AG04450 (cell line): ENCODE measurements at regions not wholly inside any gene's neighbourhood (a gene's known extent, or its start where the extent isn't known, plus 50 kb on each side); places are given as distances from the start of the nearest gene placed in this dataset.

Source experiments
- CTCF ChIA-PET: fragments of 300-600, 350-600 bp; formaldehyde crosslinking; extraction: SDS; loops from one replicate; lab custom pipeline; 2022; ENCODE audit warnings: antibody characterized with exemption, inconsistent platforms; lab: Charles Lee
- POLR2A ChIA-PET: fragments of 350-600 bp; formaldehyde crosslinking; extraction: SDS; loops from one replicate; lab custom pipeline; 2021; ENCODE audit warnings: antibody characterized with exemption, inconsistent platforms; lab: Yijun Ruan, JAX
- DNase-seq: peaks from one replicate; pipeline ENCODE4 v3.0.0-alpha.2; 2011; ENCODE audit warnings: low read depth, low spot score
- H3K27ac ChIP-seq: one replicate; pipeline ENCODE4 v1.5.1; 2012; ENCODE audit warnings: low read depth, low read length, control low read depth
- H3K27me3 ChIP-seq: one replicate; pipeline ENCODE4 v1.6.0; 2012; ENCODE audit warnings: low read length; ENCODE audit not compliant: control insufficient read depth, insufficient read depth
- H3K4me3 ChIP-seq: 2 replicates; pipeline ENCODE4 v1.5.1; 2011; ENCODE audit warnings: mild to moderate bottlenecking, low read depth, low read length, control low read depth
- H3K9me3 ChIP-seq: 2 replicates; pipeline ENCODE4 v1.5.1; 2012; ENCODE audit warnings: low read length; ENCODE audit not compliant: control insufficient read depth, insufficient read depth
- CTCF ChIP-seq: IDR thresholded peaks from 2 replicates; pipeline ENCODE4 v1.5.1; 2011; ENCODE audit warnings: low read depth, low read length, control low read depth, inconsistent platforms

- Histone ChIP-seq H3K9me3 (peaks cover 3% of the 10 kb centered on the region; the same call in 1 of the 2 replicates), H3K27ac (no peak overlapping the region), H3K27me3 (no peaks in the 10 kb centered on the region), H3K4me3 (no peak overlapping the region)
- ChIA-PET POLR2A (no interaction called here), CTCF (interaction anchor here (0.6 to 3.2 kb wide), 41 partner anchors 9 to 710 kb away, joined by 3 to 44 read pairs (median 4); no protein-coding TSS in a partner anchor)
- peak; percentile 62 for TF ChIP-seq CTCF
- DNase-seq = peak; percentile 26
Observed at GRCh38 chr5:33299621-33300208, 141.1 kb upstream of the TARS1 start.

GRCh38 chr5:33300209-33300742, 140.5 kb upstream of the TARS1 start:
- no peak for DNase-seq
- no peak overlapping the region for H3K27ac ChIP-seq
- no peak for TF ChIP-seq CTCF
- POLR2A ChIA-PET = no interaction called here
- peaks cover 3% of the 10 kb centered on the region; the same call in 1 of the 2 replicates for H3K9me3 ChIP-seq
- no peak overlapping the region for H3K4me3 ChIP-seq
- H3K27me3 ChIP-seq = no peaks in the 10 kb centered on the region
- CTCF ChIA-PET = interaction anchor here (0.6 to 3.2 kb wide), 33 partner anchors 9 to 710 kb away, joined by 3 to 44 read pairs (median 4); no protein-coding TSS in a partner anchor

- CTCF ChIA-PET = no interaction called here
- H3K27ac ChIP-seq = no peak overlapping the region
- no peak overlapping the region for H3K4me3 ChIP-seq
- no peak for TF ChIP-seq CTCF
- H3K27me3 ChIP-seq = no peaks in the 10 kb centered on the region
- POLR2A ChIA-PET = no interaction called here
- no peaks in the 10 kb centered on the region for H3K9me3 ChIP-seq
- no peak for DNase-seq
Observed at GRCh38 chr5:33303579-33304095, 137.1 kb upstream of the TARS1 start.

- Histone ChIP-seq H3K27me3 (no peaks in the 10 kb centered on the region), H3K4me3 (no peak overlapping the region), H3K27ac (no peak overlapping the region), H3K9me3 (no peaks in the 10 kb centered on the region)
- DNase-seq = no peak
- ChIA-PET CTCF (no interaction called here), POLR2A (no interaction called here)
- no peak for TF ChIP-seq CTCF
Observed at GRCh38 chr5:33304601-33305000, 136.2 kb upstream of the TARS1 start.

GRCh38 chr5:33305572-33305971, 135.2 kb upstream of the TARS1 start:
- Histone ChIP-seq H3K27me3 (no peaks in the 10 kb centered on the region), H3K27ac (no peak overlapping the region), H3K4me3 (no peak overlapping the region), H3K9me3 (no peaks in the 10 kb centered on the region)
- DNase-seq = no peak
- ChIA-PET POLR2A (no interaction called here), CTCF (interaction anchor here (1.0 kb wide), 1 partner anchor 598 kb away, joined by 6 read pairs; no protein-coding TSS in a partner anchor)
- TF ChIP-seq CTCF = no peak
